IPS-15b (cell line): ENCODE measurements at regions not wholly inside any gene's neighbourhood (a gene's known extent, or its start where the extent isn't known, plus 50 kb on each side); places are given as distances from the start of the nearest gene placed in this dataset.
"Not testable (repeated sequence)": the region's sequence is repeated elsewhere in the genome, so short reads cannot be mapped to it uniquely, and the experiment has no call there.

ENCODE experiments used
- H3K27me3 ChIP-seq: one replicate; pipeline ENCODE4 v1.6.1; 2013; ENCODE audit warnings: low read length; ENCODE audit not compliant: control insufficient read depth, insufficient read depth
- H3K36me3 ChIP-seq: one replicate; pipeline ENCODE4 v1.6.1; 2013; ENCODE audit warnings: low read length; ENCODE audit not compliant: control insufficient read depth, insufficient read depth
- H3K4me1 ChIP-seq: one replicate; pipeline ENCODE4 v1.6.1; 2013; ENCODE audit warnings: mild to moderate bottlenecking, low read length; ENCODE audit not compliant: control insufficient read depth, insufficient read depth
- H3K4me3 ChIP-seq: one replicate; pipeline ENCODE4 v1.5.1; 2013; ENCODE audit warnings: low read depth, low read length
- H3K9ac ChIP-seq: one replicate; pipeline ENCODE4 v1.6.1; 2013; ENCODE audit warnings: low read depth, mild to moderate bottlenecking, low read length
- H3K9me3 ChIP-seq: one replicate; pipeline ENCODE4 v1.6.1; 2013; ENCODE audit warnings: mild to moderate bottlenecking, low read length; ENCODE audit not compliant: control insufficient read depth, insufficient read depth

GRCh38 chr3:194939949-194940770 lies 254.5 kb downstream of the FAM43A start:
- no peak overlapping the region for H3K9ac ChIP-seq
- H3K4me3 ChIP-seq: no peak overlapping the region
- no peaks in the 10 kb centered on the region for H3K27me3 ChIP-seq
- H3K9me3 ChIP-seq: no peaks in the 10 kb centered on the region
- H3K4me1 ChIP-seq: no peaks in the 10 kb centered on the region
- H3K36me3 ChIP-seq: no peaks in the 10 kb centered on the region

- Histone ChIP-seq H3K4me3 (no peak overlapping the region), H3K4me1 (no peaks in the 10 kb centered on the region), H3K9me3 (no peaks in the 10 kb centered on the region), H3K9ac (no peak overlapping the region), H3K27me3 (no peaks in the 10 kb centered on the region), H3K36me3 (no peaks in the 10 kb centered on the region)
Measured at GRCh38 chr3:194941360-194941955, 255.8 kb downstream of the FAM43A start.

- Histone ChIP-seq H3K4me3 (no peak overlapping the region), H3K9me3 (no peaks in the 10 kb centered on the region), H3K27me3 (no peaks in the 10 kb centered on the region), H3K4me1 (no peaks in the 10 kb centered on the region), H3K9ac (no peak overlapping the region), H3K36me3 (no peaks in the 10 kb centered on the region)
Measured at GRCh38 chr3:194941956-194942511, 256.4 kb downstream of the FAM43A start.

GRCh38 chr3:194944526-194944925 lies 258.8 kb downstream of the FAM43A start:
- Histone ChIP-seq H3K9me3 (no peaks in the 10 kb centered on the region), H3K36me3 (no peaks in the 10 kb centered on the region), H3K9ac (no peak overlapping the region), H3K4me1 (no peaks in the 10 kb centered on the region), H3K27me3 (no peaks in the 10 kb centered on the region), H3K4me3 (no peak overlapping the region)

- Histone ChIP-seq H3K36me3 (no peaks in the 10 kb centered on the region), H3K4me1 (no peaks in the 10 kb centered on the region), H3K27me3 (no peaks in the 10 kb centered on the region), H3K9ac (no peak overlapping the region), H3K9me3 (no peaks in the 10 kb centered on the region), H3K4me3 (no peak overlapping the region)
Measured at GRCh38 chr3:194945508-194945907, 259.8 kb downstream of the FAM43A start.

GRCh38 chr3:194946091-194946490 lies 260.4 kb downstream of the FAM43A start:
- H3K4me1 ChIP-seq: no peaks in the 10 kb centered on the region
- no peaks in the 10 kb centered on the region for H3K9me3 ChIP-seq
- no peaks in the 10 kb centered on the region for H3K27me3 ChIP-seq
- H3K9ac ChIP-seq: no peak overlapping the region
- no peak overlapping the region for H3K4me3 ChIP-seq
- H3K36me3 ChIP-seq: no peaks in the 10 kb centered on the region

- H3K36me3 ChIP-seq: no peaks in the 10 kb centered on the region
- H3K9ac ChIP-seq: no peak overlapping the region
- no peaks in the 10 kb centered on the region for H3K27me3 ChIP-seq
- H3K4me1 ChIP-seq: no peaks in the 10 kb centered on the region
- H3K9me3 ChIP-seq: no peaks in the 10 kb centered on the region
- no peak overlapping the region for H3K4me3 ChIP-seq
Measured at GRCh38 chr3:194949592-194949991, 263.9 kb downstream of the FAM43A start.

- Histone ChIP-seq H3K9ac (no peak overlapping the region), H3K36me3 (no peaks in the 10 kb centered on the region), H3K4me3 (no peak overlapping the region), H3K9me3 (no peaks in the 10 kb centered on the region), H3K27me3 (no peaks in the 10 kb centered on the region), H3K4me1 (no peaks in the 10 kb centered on the region)
Measured at GRCh38 chr3:194950906-194951628, 265.4 kb downstream of the FAM43A start.

- not testable (repeated sequence) for H3K9ac ChIP-seq, H3K4me1 ChIP-seq, H3K9me3 ChIP-seq, H3K4me3 ChIP-seq, H3K27me3 ChIP-seq, H3K36me3 ChIP-seq
Measured at GRCh38 chr3:194951629-194951920, 265.9 kb downstream of the FAM43A start.

GRCh38 chr3:194951931-194952582 lies 266.4 kb downstream of the FAM43A start:
- Histone ChIP-seq H3K4me1 (no peaks in the 10 kb centered on the region), H3K4me3 (no peak overlapping the region), H3K9ac (no peak overlapping the region), H3K27me3 (no peaks in the 10 kb centered on the region), H3K36me3 (no peaks in the 10 kb centered on the region), H3K9me3 (no peaks in the 10 kb centered on the region)

GRCh38 chr3:194952841-194953241 lies 267.2 kb downstream of the FAM43A start:
- Histone ChIP-seq H3K9me3 (no peaks in the 10 kb centered on the region), H3K4me1 (no peaks in the 10 kb centered on the region), H3K36me3 (no peaks in the 10 kb centered on the region), H3K9ac (no peak overlapping the region), H3K27me3 (no peaks in the 10 kb centered on the region), H3K4me3 (no peak overlapping the region)
